ENCODE measurements at regions not wholly inside any gene's neighbourhood (a gene's known extent, or its start where the extent isn't known, plus 50 kb on each side); places are given as distances from the start of the nearest gene placed in this dataset.

DNA sequence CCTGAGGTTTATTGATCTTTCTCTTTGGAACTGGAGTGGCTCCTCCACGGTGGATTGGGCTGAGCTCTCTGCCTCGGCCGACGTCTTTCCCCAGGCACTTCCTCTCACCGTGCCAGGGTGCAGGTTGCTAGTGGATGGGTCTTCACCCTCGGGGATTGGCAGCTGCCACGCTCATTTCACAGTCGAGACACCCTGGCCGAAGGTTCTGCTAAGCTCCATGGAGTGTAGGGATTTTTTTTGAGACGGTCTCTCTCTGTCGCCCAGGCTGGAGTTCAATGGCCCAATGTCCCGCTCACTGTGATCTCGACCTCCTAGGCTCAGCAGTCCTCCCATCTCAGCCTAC, 280.8 kb downstream of the SEC14L1 start:
- peaks cover under 1% of the 10 kb centered on the region for H3K36me3 ChIP-seq (ENCODE audit: insufficient read depth, low read length)
- no peak overlapping the region for H3K4me2 ChIP-seq (ENCODE audit: insufficient read depth, low read length)
- peaks cover 86% of the 10 kb centered on the region for H4K20me1 ChIP-seq (ENCODE audit: insufficient read depth, low read length)
- H3K27me3 ChIP-seq (ENCODE audit: insufficient read depth, low read length) = no peaks in the 10 kb centered on the region
- H3K9me3 ChIP-seq (ENCODE audit: low read depth, low read length) = no peaks in the 10 kb centered on the region
- H3K4me3 ChIP-seq (ENCODE audit: insufficient read depth, low read length) = no peak overlapping the region
- peaks cover 62% of the 10 kb centered on the region for H3K4me1 ChIP-seq (ENCODE audit: insufficient read depth, low read length)
- peaks cover 98% of the 10 kb centered on the region for H3K79me2 ChIP-seq (ENCODE audit: insufficient read depth, low read length)
- no peak overlapping the region for H2AFZ ChIP-seq (ENCODE audit: low read length)
- DNase-seq (ENCODE audit: insufficient read length, low spot score, missing footprints) = peak; percentile 15
- peak overlapping the region; percentile 80 for H3K27ac ChIP-seq (ENCODE audit: low read depth, low read length)
- TF ChIP-seq, protein P1, sequence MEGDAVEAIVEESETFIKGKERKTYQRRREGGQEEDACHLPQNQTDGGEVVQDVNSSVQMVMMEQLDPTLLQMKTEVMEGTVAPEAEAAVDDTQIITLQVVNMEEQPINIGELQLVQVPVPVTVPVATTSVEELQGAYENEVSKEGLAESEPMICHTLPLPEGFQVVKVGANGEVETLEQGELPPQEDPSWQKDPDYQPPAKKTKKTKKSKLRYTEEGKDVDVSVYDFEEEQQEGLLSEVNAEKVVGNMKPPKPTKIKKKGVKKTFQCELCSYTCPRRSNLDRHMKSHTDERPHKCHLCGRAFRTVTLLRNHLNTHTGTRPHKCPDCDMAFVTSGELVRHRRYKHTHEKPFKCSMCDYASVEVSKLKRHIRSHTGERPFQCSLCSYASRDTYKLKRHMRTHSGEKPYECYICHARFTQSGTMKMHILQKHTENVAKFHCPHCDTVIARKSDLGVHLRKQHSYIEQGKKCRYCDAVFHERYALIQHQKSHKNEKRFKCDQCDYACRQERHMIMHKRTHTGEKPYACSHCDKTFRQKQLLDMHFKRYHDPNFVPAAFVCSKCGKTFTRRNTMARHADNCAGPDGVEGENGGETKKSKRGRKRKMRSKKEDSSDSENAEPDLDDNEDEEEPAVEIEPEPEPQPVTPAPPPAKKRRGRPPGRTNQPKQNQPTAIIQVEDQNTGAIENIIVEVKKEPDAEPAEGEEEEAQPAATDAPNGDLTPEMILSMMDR (IDR thresholded peaks at IDR 0.05; ENCODE audit: extremely low read depth, low read depth, low read length) = no peak

DNA sequence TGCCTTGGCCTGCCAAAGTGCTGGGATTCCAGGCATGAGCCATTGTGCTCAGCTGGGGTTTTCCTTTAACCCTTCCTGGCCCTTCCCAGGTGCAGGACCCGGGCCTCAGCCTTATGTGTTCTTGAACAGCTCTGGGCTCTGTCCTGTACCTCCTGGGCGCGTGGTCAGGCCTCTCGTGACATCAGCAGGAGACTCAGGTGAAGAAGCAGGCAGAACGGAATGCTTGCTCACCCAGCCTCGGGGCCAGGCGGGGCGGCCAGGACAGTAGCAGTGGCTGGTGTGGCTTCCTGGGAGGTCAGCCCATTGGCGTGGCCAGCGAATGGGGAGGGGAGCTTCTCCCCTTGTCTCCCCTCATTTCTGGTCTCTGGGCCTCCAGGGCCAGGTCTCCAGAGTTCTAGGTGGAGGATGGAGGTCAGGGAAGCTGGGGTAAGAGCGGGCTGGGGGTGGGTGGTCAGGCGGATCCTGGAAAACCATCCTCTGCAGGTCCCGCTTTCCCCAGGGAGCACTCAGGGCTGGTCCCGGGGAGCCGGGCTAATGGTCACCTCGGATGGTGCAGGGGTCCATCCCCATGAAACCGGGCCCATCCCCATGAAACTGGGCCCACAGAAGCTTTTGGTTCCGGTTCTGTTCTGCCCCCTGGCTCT, 281.5 kb downstream of the SEC14L1 start:
- peak; percentile 74 for DNase-seq (ENCODE audit: insufficient read length, low spot score, missing footprints)
- peaks cover 97% of the 10 kb centered on the region for H3K79me2 ChIP-seq (ENCODE audit: insufficient read depth, low read length)
- no peak overlapping the region for H3K4me3 ChIP-seq (ENCODE audit: insufficient read depth, low read length)

DNA sequence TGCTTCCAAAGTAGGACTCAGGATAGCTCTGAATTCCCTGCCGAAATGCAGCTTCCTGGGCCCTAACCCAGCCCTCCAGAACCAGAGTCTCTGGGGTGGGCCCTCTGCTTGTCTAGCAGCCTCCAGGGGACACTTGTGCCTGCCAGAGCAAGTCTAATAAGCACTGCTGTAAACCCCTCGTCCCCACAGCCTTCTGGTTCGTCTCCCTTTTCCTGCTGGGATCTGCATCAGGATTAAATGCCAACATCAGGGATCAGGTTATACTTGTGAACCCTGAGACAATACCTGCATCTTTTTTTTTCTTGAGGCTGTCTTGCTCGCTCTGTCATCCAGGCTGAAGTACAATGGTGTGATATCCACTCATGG, 282.0 kb downstream of the SEC14L1 start:
- peaks cover 86% of the 10 kb centered on the region for H4K20me1 ChIP-seq (ENCODE audit: insufficient read depth, low read length)

More for the DNA sequence above, 281.5 kb downstream of the SEC14L1 start:
- Histone ChIP-seq H3K9me3 (ENCODE audit: low read depth, low read length) (no peaks in the 10 kb centered on the region), H3K27ac (ENCODE audit: low read depth, low read length) (peak overlapping the region; percentile 80), H3K27me3 (ENCODE audit: insufficient read depth, low read length) (no peaks in the 10 kb centered on the region), H3K36me3 (ENCODE audit: insufficient read depth, low read length) (no peaks in the 10 kb centered on the region), H3K4me2 (ENCODE audit: insufficient read depth, low read length) (no peak overlapping the region), H2AFZ (ENCODE audit: low read length) (no peak overlapping the region), H3K4me1 (ENCODE audit: insufficient read depth, low read length) (peaks cover 68% of the 10 kb centered on the region), H4K20me1 (ENCODE audit: insufficient read depth, low read length) (peaks cover 86% of the 10 kb centered on the region)
- TF ChIP-seq, protein P1 (IDR thresholded peaks at IDR 0.05; ENCODE audit: extremely low read depth, low read depth, low read length) = no peak

More for the DNA sequence above, 282.0 kb downstream of the SEC14L1 start:
- no peak overlapping the region for H2AFZ ChIP-seq (ENCODE audit: low read length)
- no peaks in the 10 kb centered on the region for H3K36me3 ChIP-seq (ENCODE audit: insufficient read depth, low read length)
- no peak for DNase-seq (ENCODE audit: insufficient read length, low spot score, missing footprints)
- peak overlapping the region; percentile 80 for H3K27ac ChIP-seq (ENCODE audit: low read depth, low read length)
- no peaks in the 10 kb centered on the region for H3K9me3 ChIP-seq (ENCODE audit: low read depth, low read length)
- H3K4me1 ChIP-seq (ENCODE audit: insufficient read depth, low read length) = peaks cover 73% of the 10 kb centered on the region
- TF ChIP-seq, protein P1 (IDR thresholded peaks at IDR 0.05; ENCODE audit: extremely low read depth, low read depth, low read length) = no peak
- H3K79me2 ChIP-seq (ENCODE audit: insufficient read depth, low read length) = peaks cover 96% of the 10 kb centered on the region
- no peak overlapping the region for H3K4me3 ChIP-seq (ENCODE audit: insufficient read depth, low read length)
- H3K27me3 ChIP-seq (ENCODE audit: insufficient read depth, low read length) = no peaks in the 10 kb centered on the region
- no peak overlapping the region for H3K4me2 ChIP-seq (ENCODE audit: insufficient read depth, low read length)
